ENCODE measurements at regions not wholly inside any gene's neighbourhood (a gene's known extent, or its start where the extent isn't known, plus 50 kb on each side); places are given as distances from the start of the nearest gene placed in this dataset.
"Not testable (repeated sequence)": the region's sequence is repeated elsewhere in the genome, so short reads cannot be mapped to it uniquely, and the experiment has no call there.

GRCh38 chr2:176892676-176893226 lies 319.8 kb upstream of the HNRNPA3 start:
- Histone ChIP-seq H3K27me3 (ENCODE audit: control insufficient read depth in 1 of 2, insufficient read depth in 2 of 2, low read length in 2 of 2) (no peaks in the 10 kb centered on the region), H3K4me1 (ENCODE audit: control insufficient read depth in 2 of 2, insufficient read depth in 2 of 2, low read length in 1 of 2) (no peaks in the 10 kb centered on the region), H3K36me3 (ENCODE audit: control insufficient read depth in 2 of 2, insufficient read depth in 2 of 2, low read length in 1 of 2) (no peaks in the 10 kb centered on the region), H3K27ac (ENCODE audit: low read depth in 2 of 2, low read length in 1 of 2) (no peak overlapping the region), H3K9me3 (ENCODE audit: control insufficient read depth in 2 of 2, insufficient read depth in 1 of 2, low read depth in 1 of 2, low read length in 1 of 2) (no peaks in the 10 kb centered on the region), H3K4me3 (ENCODE audit: low read depth in 1 of 2, low read length in 2 of 2) (no peak overlapping the region)
- WGBS, 2 donors, result 70 to 87% methylated on average over 2 of the region's 2 CpGs

- Histone ChIP-seq H3K4me1 (ENCODE audit: control insufficient read depth in 2 of 2, insufficient read depth in 2 of 2, low read length in 1 of 2) (no peaks in the 10 kb centered on the region), H3K27me3 (ENCODE audit: control insufficient read depth in 1 of 2, insufficient read depth in 2 of 2, low read length in 2 of 2) (no peaks in the 10 kb centered on the region), H3K4me3 (ENCODE audit: low read depth in 1 of 2, low read length in 2 of 2) (no peak overlapping the region), H3K9me3 (ENCODE audit: control insufficient read depth in 2 of 2, insufficient read depth in 1 of 2, low read depth in 1 of 2, low read length in 1 of 2) (no peaks in the 10 kb centered on the region), H3K36me3 (ENCODE audit: control insufficient read depth in 2 of 2, insufficient read depth in 2 of 2, low read length in 1 of 2) (no peaks in the 10 kb centered on the region), H3K27ac (ENCODE audit: low read depth in 2 of 2, low read length in 1 of 2) (no peak overlapping the region)
- 74 to 75% methylated on average over 2 of the region's 2 CpGs for WGBS, 2 donors
These were observed 317.4 kb upstream of the HNRNPA3 start for GRCh38 chr2:176895158-176895557.

- Histone ChIP-seq H3K4me3 (ENCODE audit: low read depth in 1 of 2, low read length in 2 of 2) (no peak overlapping the region), H3K27me3 (ENCODE audit: control insufficient read depth in 1 of 2, insufficient read depth in 2 of 2, low read length in 2 of 2) (no peaks in the 10 kb centered on the region), H3K36me3 (ENCODE audit: control insufficient read depth in 2 of 2, insufficient read depth in 2 of 2, low read length in 1 of 2) (no peaks in the 10 kb centered on the region), H3K27ac (ENCODE audit: low read depth in 2 of 2, low read length in 1 of 2) (no peak overlapping the region), H3K9me3 (ENCODE audit: control insufficient read depth in 2 of 2, insufficient read depth in 1 of 2, low read depth in 1 of 2, low read length in 1 of 2) (no peaks in the 10 kb centered on the region), H3K4me1 (ENCODE audit: control insufficient read depth in 2 of 2, insufficient read depth in 2 of 2, low read length in 1 of 2) (no peaks in the 10 kb centered on the region)
- 79 to 86% methylated on average over 4 of the region's 4 CpGs for whole genome bisulfite sequencing, 2 donors
These were observed 310.1 kb upstream of the HNRNPA3 start for GRCh38 chr2:176902454-176902853.

GRCh38 chr2:176904053-176904452 lies 308.5 kb upstream of the HNRNPA3 start:
- not testable (repeated sequence) for H3K9me3 ChIP-seq (ENCODE audit: control insufficient read depth in 2 of 2, insufficient read depth in 1 of 2, low read depth in 1 of 2, low read length in 1 of 2); H3K4me3 ChIP-seq (ENCODE audit: low read depth in 1 of 2, low read length in 2 of 2); H3K36me3 ChIP-seq (ENCODE audit: control insufficient read depth in 2 of 2, insufficient read depth in 2 of 2, low read length in 1 of 2); H3K27me3 ChIP-seq (ENCODE audit: control insufficient read depth in 1 of 2, insufficient read depth in 2 of 2, low read length in 2 of 2); H3K27ac ChIP-seq (ENCODE audit: low read depth in 2 of 2, low read length in 1 of 2); H3K4me1 ChIP-seq (ENCODE audit: control insufficient read depth in 2 of 2, insufficient read depth in 2 of 2, low read length in 1 of 2)
- WGBS, 2 donors, result 75 to 97% methylated on average over 2 of the region's 2 CpGs

GRCh38 chr2:176907341-176907740 lies 305.3 kb upstream of the HNRNPA3 start:
- no peaks in the 10 kb centered on the region for H3K9me3 ChIP-seq (ENCODE audit: control insufficient read depth in 2 of 2, insufficient read depth in 1 of 2, low read depth in 1 of 2, low read length in 1 of 2)
- no peak overlapping the region for H3K4me3 ChIP-seq (ENCODE audit: low read depth in 1 of 2, low read length in 2 of 2)
- no peaks in the 10 kb centered on the region for H3K4me1 ChIP-seq (ENCODE audit: control insufficient read depth in 2 of 2, insufficient read depth in 2 of 2, low read length in 1 of 2)
- no peak overlapping the region for H3K27ac ChIP-seq (ENCODE audit: low read depth in 2 of 2, low read length in 1 of 2)
- no peaks in the 10 kb centered on the region for H3K36me3 ChIP-seq (ENCODE audit: control insufficient read depth in 2 of 2, insufficient read depth in 2 of 2, low read length in 1 of 2)
- H3K27me3 ChIP-seq (ENCODE audit: control insufficient read depth in 1 of 2, insufficient read depth in 2 of 2, low read length in 2 of 2), result no peaks in the 10 kb centered on the region
- WGBS, 2 donors, result 33 to 44% methylated on average over 3 of the region's 3 CpGs

- Histone ChIP-seq H3K27ac (ENCODE audit: low read depth in 2 of 2, low read length in 1 of 2) (no peak overlapping the region), H3K4me1 (ENCODE audit: control insufficient read depth in 2 of 2, insufficient read depth in 2 of 2, low read length in 1 of 2) (no peaks in the 10 kb centered on the region), H3K4me3 (ENCODE audit: low read depth in 1 of 2, low read length in 2 of 2) (no peak overlapping the region), H3K9me3 (ENCODE audit: control insufficient read depth in 2 of 2, insufficient read depth in 1 of 2, low read depth in 1 of 2, low read length in 1 of 2) (no peaks in the 10 kb centered on the region), H3K36me3 (ENCODE audit: control insufficient read depth in 2 of 2, insufficient read depth in 2 of 2, low read length in 1 of 2) (no peaks in the 10 kb centered on the region), H3K27me3 (ENCODE audit: control insufficient read depth in 1 of 2, insufficient read depth in 2 of 2, low read length in 2 of 2) (no peaks in the 10 kb centered on the region)
- 41 to 61% methylated on average over 3 of the region's 3 CpGs for WGBS, 2 donors
These were observed 301.8 kb upstream of the HNRNPA3 start for GRCh38 chr2:176910828-176911227.

GRCh38 chr2:176913955-176914354 lies 298.6 kb upstream of the HNRNPA3 start:
- WGBS, 2 donors, result 81 to 92% methylated on average over 1 of the region's 1 CpG

GRCh38 chr2:176914371-176914770 lies 298.2 kb upstream of the HNRNPA3 start:
- H3K27ac ChIP-seq (ENCODE audit: low read depth in 2 of 2, low read length in 1 of 2), result no peak overlapping the region
- no peaks in the 10 kb centered on the region for H3K4me1 ChIP-seq (ENCODE audit: control insufficient read depth in 2 of 2, insufficient read depth in 2 of 2, low read length in 1 of 2)
- H3K9me3 ChIP-seq (ENCODE audit: control insufficient read depth in 2 of 2, insufficient read depth in 1 of 2, low read depth in 1 of 2, low read length in 1 of 2), result no peaks in the 10 kb centered on the region
- no peaks in the 10 kb centered on the region for H3K36me3 ChIP-seq (ENCODE audit: control insufficient read depth in 2 of 2, insufficient read depth in 2 of 2, low read length in 1 of 2)
- WGBS, 2 donors, result 83 to 87% methylated on average over 3 of the region's 3 CpGs
- no peak overlapping the region for H3K4me3 ChIP-seq (ENCODE audit: low read depth in 1 of 2, low read length in 2 of 2)
- no peaks in the 10 kb centered on the region for H3K27me3 ChIP-seq (ENCODE audit: control insufficient read depth in 1 of 2, insufficient read depth in 2 of 2, low read length in 2 of 2)

More at GRCh38 chr2:176913955-176914354, 298.6 kb upstream of the HNRNPA3 start:
- H3K27me3 ChIP-seq (ENCODE audit: control insufficient read depth in 1 of 2, insufficient read depth in 2 of 2, low read length in 2 of 2), result no peaks in the 10 kb centered on the region
- no peaks in the 10 kb centered on the region for H3K4me1 ChIP-seq (ENCODE audit: control insufficient read depth in 2 of 2, insufficient read depth in 2 of 2, low read length in 1 of 2)
- no peak overlapping the region for H3K4me3 ChIP-seq (ENCODE audit: low read depth in 1 of 2, low read length in 2 of 2)
- no peak overlapping the region for H3K27ac ChIP-seq (ENCODE audit: low read depth in 2 of 2, low read length in 1 of 2)
- no peaks in the 10 kb centered on the region for H3K36me3 ChIP-seq (ENCODE audit: control insufficient read depth in 2 of 2, insufficient read depth in 2 of 2, low read length in 1 of 2)
- H3K9me3 ChIP-seq (ENCODE audit: control insufficient read depth in 2 of 2, insufficient read depth in 1 of 2, low read depth in 1 of 2, low read length in 1 of 2), result no peaks in the 10 kb centered on the region

GRCh38 chr2:176922545-176922944 lies 290.0 kb upstream of the HNRNPA3 start:
- H3K9me3 ChIP-seq (ENCODE audit: control insufficient read depth in 2 of 2, insufficient read depth in 1 of 2, low read depth in 1 of 2, low read length in 1 of 2); H3K4me1 ChIP-seq (ENCODE audit: control insufficient read depth in 2 of 2, insufficient read depth in 2 of 2, low read length in 1 of 2); H3K36me3 ChIP-seq (ENCODE audit: control insufficient read depth in 2 of 2, insufficient read depth in 2 of 2, low read length in 1 of 2); H3K27me3 ChIP-seq (ENCODE audit: control insufficient read depth in 1 of 2, insufficient read depth in 2 of 2, low read length in 2 of 2); H3K27ac ChIP-seq (ENCODE audit: low read depth in 2 of 2, low read length in 1 of 2); H3K4me3 ChIP-seq (ENCODE audit: low read depth in 1 of 2, low read length in 2 of 2): not testable (repeated sequence)
- WGBS, 2 donors, result 94 to 95% methylated on average over 3 of the region's 3 CpGs

GRCh38 chr2:176923205-176923604 lies 289.4 kb upstream of the HNRNPA3 start:
- Histone ChIP-seq H3K36me3 (ENCODE audit: control insufficient read depth in 2 of 2, insufficient read depth in 2 of 2, low read length in 1 of 2) (no peaks in the 10 kb centered on the region), H3K4me3 (ENCODE audit: low read depth in 1 of 2, low read length in 2 of 2) (no peak overlapping the region), H3K27me3 (ENCODE audit: control insufficient read depth in 1 of 2, insufficient read depth in 2 of 2, low read length in 2 of 2) (no peaks in the 10 kb centered on the region), H3K4me1 (ENCODE audit: control insufficient read depth in 2 of 2, insufficient read depth in 2 of 2, low read length in 1 of 2) (no peaks in the 10 kb centered on the region), H3K27ac (ENCODE audit: low read depth in 2 of 2, low read length in 1 of 2) (no peak overlapping the region), H3K9me3 (ENCODE audit: control insufficient read depth in 2 of 2, insufficient read depth in 1 of 2, low read depth in 1 of 2, low read length in 1 of 2) (no peaks in the 10 kb centered on the region)
- 89 to 93% methylated on average over 4 of the region's 4 CpGs for WGBS, 2 donors
